Choroid plexus epithelial cell (primary cell): ENCODE measurements at regions not wholly inside any gene's neighbourhood (a gene's known extent, or its start where the extent isn't known, plus 50 kb on each side); places are given as distances from the start of the nearest gene placed in this dataset.
A peak's percentile ranks its signal among the peaks of the same experiment; 100 is the strongest.

Experiments
- DNase-seq: peaks from one replicate; pipeline ENCODE4 v3.0.0-alpha.2; 2010; ENCODE audit warnings: low read depth
- H3K4me3 ChIP-seq: 2 replicates; pipeline ENCODE4 v1.5.1; 2011; ENCODE audit warnings: low read depth, mild to moderate bottlenecking, control low read depth, low read length, moderate library complexity
- TF ChIP-seq, protein P1 (sequence below): conservative IDR thresholded peaks from 2 replicates; pipeline ENCODE4 v1.5.1; 2011; ENCODE audit warnings: low read depth, mild to moderate bottlenecking, control low read depth, inconsistent platforms, low read length, moderate library complexity

DNA sequence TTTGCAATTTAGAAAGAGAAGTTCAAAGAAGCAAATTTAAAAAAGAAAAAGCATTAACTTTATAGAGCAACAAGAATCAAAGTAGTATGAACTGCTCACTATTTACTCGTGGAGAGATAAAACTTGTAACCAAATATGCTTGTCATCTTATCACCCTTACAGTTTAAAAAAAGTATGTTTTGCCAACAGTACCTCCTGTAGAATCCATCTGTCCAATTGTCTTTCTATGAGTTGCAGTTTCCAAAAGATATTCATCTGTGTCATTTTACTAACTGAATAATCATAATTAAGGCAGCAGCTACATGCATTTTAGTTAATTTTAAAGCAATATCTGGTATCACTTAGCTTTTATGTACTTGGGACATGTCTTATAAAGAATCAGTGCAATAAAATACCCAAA, 1112.3 kb downstream of the DSC3 start:
- no peak overlapping the region for H3K4me3 ChIP-seq
- TF ChIP-seq, protein P1, sequence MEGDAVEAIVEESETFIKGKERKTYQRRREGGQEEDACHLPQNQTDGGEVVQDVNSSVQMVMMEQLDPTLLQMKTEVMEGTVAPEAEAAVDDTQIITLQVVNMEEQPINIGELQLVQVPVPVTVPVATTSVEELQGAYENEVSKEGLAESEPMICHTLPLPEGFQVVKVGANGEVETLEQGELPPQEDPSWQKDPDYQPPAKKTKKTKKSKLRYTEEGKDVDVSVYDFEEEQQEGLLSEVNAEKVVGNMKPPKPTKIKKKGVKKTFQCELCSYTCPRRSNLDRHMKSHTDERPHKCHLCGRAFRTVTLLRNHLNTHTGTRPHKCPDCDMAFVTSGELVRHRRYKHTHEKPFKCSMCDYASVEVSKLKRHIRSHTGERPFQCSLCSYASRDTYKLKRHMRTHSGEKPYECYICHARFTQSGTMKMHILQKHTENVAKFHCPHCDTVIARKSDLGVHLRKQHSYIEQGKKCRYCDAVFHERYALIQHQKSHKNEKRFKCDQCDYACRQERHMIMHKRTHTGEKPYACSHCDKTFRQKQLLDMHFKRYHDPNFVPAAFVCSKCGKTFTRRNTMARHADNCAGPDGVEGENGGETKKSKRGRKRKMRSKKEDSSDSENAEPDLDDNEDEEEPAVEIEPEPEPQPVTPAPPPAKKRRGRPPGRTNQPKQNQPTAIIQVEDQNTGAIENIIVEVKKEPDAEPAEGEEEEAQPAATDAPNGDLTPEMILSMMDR = no peak
- DNase-seq = no peak

DNA sequence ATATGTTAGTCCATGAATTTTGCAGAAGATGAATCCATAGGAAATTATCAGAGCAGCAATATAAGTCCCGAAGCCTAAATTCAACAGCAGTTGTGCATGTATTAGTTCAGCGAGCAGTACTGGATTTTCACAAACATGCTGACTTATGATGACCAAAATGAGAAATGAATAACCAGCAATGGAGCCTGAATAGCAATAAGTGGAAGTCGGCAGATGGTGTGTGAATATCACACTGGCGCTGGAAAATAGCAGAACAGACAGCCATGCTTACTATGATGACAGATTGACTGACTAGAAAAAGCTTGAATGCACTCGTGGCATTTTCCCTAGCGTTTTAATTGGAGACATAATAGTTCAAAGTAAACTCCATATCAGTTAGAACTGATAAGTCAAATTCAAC, 1114.5 kb downstream of the DSC3 start:
- DNase-seq = no peak
- no peak overlapping the region for H3K4me3 ChIP-seq
- TF ChIP-seq, protein P1 = no peak

DNA sequence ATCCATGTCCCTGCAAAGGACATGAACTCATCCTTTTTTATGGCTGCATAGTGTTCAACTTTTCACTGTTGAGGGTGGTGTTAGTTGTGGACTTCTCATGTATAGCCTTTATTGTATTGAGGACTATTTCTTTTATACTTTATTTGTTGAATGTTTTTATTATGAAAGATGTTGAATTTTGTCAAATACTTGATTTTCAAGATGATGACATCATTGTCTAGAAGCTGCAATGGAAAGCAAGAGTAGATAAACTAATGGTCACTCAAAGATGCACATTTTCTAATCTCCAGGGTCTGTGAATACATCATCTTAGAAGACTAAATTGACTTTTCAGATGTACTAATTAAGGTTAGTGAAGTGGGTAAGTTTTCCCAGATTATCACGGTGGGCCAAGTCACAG, 1117.0 kb downstream of the DSC3 start:
- TF ChIP-seq, protein P1 = no peak
- no peak overlapping the region for H3K4me3 ChIP-seq

DNA sequence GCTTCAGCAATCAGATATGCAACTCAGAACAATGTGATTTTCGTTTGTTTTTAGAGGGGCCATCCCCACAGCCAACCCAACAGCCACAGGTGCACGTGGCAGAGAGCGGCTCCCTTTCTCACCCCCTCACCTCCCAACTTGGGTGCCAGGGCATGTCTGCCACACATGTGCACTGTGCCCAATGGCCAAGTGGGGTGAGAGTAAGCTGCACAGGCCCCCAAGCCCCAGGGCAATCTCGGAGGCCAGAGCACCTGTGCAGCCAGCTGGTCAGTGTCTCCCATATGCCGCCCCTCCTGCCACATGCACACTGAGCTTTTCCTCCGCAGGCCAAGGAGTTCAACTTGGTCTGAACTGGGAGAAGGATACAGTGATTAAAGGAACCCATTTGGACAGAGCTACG, 1130.2 kb downstream of the DSC3 start:
- H3K4me3 ChIP-seq = no peak overlapping the region
- TF ChIP-seq, protein P1 = no peak
- DNase-seq = no peak

More for the DNA sequence above, 1117.0 kb downstream of the DSC3 start:
- DNase-seq = no peak

DNA sequence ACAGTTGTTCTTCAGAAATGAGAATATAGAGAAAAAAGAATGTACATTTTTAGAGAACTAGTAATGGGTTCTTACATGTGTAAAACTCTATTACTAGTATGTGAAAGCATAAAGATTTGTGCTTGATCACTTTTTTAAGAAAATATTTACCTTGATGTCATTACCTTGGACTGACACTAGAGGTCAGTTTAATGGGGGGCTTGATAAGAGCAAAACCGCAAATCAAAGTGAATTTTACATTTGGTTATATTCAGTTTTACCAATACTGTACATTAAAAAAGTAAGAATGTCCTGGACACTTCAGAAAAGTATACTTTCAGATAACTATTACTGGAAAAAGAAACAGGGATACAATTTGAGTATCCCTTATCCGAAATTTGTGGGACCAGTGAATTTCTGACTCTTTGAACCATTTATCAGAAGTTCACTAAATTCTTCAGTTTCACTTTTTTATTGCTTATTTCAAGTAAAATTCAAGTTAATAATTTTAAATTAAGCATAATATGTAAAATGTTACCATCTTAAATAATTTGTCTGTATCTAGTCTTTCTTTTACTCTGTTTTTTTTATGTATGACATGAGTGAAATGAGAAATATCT, 1149.5 kb downstream of the DSC3 start:
- DNase-seq = peak; percentile 6
- TF ChIP-seq, protein P1 = peak; percentile 42
- no peak overlapping the region for H3K4me3 ChIP-seq

DNA sequence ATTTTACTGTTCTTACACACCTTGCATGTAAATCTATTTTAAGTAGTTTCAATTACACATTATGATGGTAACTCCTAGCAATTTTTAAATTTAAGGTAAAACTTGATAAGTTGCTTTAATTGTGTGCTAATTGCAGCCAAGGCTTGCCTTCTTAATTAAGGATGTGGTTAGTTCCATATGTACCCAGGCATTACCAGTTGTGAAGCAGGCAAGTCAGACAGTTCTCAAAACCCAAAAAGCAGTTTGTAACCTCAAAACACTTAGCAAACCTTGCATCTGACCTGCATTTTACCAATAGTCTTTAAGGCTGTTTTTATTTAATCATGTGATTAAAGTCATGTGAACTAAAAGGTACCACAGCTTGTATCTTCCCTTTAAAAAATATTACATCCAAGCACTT, 1159.4 kb downstream of the DSC3 start:
- TF ChIP-seq, protein P1 = no peak
- H3K4me3 ChIP-seq = no peak overlapping the region
- no peak for DNase-seq

DNA sequence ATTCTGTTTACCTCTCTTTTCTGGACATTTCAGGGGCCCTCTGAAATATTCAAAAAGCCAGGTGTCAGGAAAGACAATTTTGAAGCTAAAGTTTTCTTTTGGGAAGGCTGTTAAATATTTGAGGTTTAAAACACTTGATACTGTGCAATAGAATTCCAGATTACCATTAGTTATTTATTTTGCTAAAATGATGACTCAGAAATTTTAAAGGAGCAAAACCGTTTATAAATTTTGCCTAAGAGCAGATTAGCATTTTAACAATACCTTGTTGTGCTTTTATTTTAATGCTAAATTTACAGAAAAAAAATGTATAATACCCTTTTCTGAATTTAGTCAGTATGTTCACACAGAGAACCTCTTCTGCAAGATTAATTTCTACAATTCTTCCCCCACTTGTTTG, 1159.9 kb downstream of the DSC3 start:
- TF ChIP-seq, protein P1 = no peak
- no peak for DNase-seq
- H3K4me3 ChIP-seq = no peak overlapping the region
